HK-2 (cell line): ENCODE measurements at regions not wholly inside any gene's neighbourhood (a gene's known extent, or its start where the extent isn't known, plus 50 kb on each side); places are given as distances from the start of the nearest gene placed in this dataset.

Experiments used
- DNase-seq: peaks from one replicate; pipeline ENCODE4 v3.0.0-alpha.2; 2018; ENCODE audit not compliant: unreplicated experiment

- no peak for DNase-seq
Observed at GRCh38 chr6:19035461-19036195, 648.5 kb downstream of the RNF144B start.

DNA sequence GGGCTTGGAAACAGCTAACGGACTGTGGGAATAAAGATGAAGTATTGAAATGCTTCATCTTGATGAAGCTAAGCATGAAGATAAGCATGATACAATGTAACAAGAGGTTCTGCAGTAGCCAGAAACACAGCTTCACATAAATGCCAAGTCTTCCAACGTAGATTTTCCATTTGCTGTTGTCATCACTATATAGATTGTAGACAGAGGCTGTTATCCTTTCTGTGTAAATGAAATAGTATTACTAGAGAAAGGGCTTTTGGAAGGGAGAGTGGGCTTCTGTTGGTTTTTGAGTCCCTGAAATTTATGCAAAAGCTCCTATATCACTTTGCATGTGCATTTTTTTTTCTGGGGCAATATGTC is 649.0 kb downstream of the RNF144B start:
- DNase-seq: no peak

GRCh38 chr6:19037607-19038006 is 650.5 kb downstream of the RNF144B start:
- no peak for DNase-seq

DNA sequence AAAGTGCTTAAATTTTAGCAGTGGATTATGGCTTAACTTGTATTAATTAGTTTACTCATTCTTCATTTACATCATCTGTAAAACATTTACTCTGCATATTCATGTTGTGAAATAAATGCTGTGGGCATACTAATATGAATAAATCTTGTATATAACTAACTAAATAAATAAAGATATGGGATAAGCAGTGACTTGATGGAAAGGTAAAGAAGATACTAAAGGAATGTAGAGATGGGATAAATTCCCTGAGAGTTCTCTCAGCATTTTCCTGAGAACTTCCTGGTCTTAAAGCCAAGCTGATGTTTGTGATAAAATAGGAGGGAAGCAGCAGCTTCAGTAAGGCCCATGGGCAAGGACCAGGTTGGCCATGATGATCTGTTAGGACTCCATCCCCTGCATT is 652.1 kb downstream of the RNF144B start:
- DNase-seq: no peak

DNA sequence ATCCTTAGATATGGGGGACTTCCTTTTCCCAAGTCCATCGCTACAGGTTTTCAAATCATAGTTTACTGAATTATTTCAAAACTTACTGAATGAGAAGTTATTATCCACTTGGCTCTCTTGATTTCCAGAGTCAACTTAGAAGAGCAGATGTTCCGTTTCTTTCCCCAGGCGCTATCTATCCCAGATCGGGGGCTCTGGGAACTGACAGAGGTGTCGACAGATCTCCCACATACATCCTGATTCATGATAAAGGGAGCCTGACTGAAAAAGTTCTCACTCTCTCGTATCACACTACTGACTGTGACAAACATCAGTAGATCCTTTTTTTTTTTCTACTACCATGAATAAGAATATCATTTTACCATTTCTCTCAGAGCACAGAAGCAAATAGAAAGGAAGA is 654.8 kb downstream of the RNF144B start:
- DNase-seq: no peak

GRCh38 chr6:19042420-19042819 is 655.3 kb downstream of the RNF144B start:
- DNase-seq: no peak

- no peak for DNase-seq
Observed at GRCh38 chr6:19050765-19051164, 663.6 kb downstream of the RNF144B start.

- DNase-seq: no peak
Observed at GRCh38 chr6:19052219-19052618, 665.1 kb downstream of the RNF144B start.

- DNase-seq: no peak
Observed at GRCh38 chr6:19059102-19059501, 672.0 kb downstream of the RNF144B start.

DNA sequence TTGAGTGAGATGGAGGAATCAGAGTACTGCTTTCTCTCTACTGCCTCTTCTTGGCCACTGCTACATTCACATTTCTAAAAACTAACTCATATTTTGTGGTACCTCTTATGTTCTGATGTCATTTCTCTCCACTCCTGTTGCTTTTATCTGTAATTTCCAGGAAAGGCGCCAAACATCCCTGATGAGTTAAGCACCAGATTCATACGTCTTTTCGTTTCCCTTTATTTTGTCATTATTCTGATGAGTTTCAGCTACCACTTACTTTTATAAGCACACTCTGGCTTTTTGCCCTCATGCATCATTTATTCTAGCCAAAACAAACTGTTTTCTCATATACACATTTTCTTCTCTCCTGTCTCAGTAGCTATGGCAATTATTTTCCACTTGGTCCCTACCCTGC is 680.0 kb downstream of the RNF144B start:
- no peak for DNase-seq

GRCh38 chr6:19070520-19070919 is 683.4 kb downstream of the RNF144B start:
- DNase-seq: no peak

GRCh38 chr6:19083801-19084200 is 696.7 kb downstream of the RNF144B start:
- no peak for DNase-seq

- DNase-seq: no peak
Observed at GRCh38 chr6:19086480-19086879, 699.3 kb downstream of the RNF144B start.

DNA sequence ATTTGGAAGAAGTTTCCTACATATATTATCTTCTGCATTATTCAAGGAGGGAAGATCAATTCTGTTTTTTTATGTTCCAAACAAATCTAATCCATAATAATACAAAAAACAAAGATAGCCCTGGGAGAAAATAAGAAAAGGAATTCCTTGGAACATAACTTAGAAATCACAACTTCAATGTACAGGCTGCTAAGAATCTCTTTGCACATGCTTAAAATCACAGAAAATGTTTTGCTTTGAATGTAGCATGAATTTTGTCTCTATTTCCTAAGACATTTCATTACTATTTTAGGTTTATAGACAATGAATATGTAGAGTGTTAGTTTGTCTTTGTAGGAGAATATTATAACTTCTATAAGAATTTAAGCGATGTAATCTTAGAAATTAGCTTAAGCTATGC is 700.1 kb downstream of the RNF144B start:
- no peak for DNase-seq

DNA sequence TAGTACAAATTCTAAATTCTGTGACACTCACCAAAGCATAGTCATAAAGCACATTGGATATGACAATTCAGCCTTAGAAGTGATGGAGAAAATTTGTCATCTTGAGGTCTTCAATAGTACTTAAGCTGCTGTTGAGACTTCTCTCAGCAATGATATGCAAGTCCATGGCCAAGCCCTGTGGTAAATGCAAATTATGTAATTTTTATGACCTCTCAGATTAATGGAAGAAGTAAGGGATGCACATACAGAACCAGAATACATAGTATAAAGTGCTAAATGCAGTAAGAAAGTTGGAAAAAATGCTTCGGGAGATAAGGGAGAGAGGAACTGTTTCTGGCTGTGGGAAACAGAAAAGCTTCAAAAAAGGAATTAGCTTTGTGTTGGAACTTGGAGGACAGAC is 700.7 kb downstream of the RNF144B start:
- DNase-seq: no peak

GRCh38 chr6:19100752-19101151 is 713.6 kb downstream of the RNF144B start:
- DNase-seq: no peak

GRCh38 chr6:19102936-19103335 is 715.8 kb downstream of the RNF144B start:
- DNase-seq: no peak

- DNase-seq: no peak
Observed at GRCh38 chr6:19107468-19107867, 720.3 kb downstream of the RNF144B start.

- DNase-seq: no peak
Observed at GRCh38 chr6:19121521-19121920, 715.6 kb upstream of the ID4 start.

DNA sequence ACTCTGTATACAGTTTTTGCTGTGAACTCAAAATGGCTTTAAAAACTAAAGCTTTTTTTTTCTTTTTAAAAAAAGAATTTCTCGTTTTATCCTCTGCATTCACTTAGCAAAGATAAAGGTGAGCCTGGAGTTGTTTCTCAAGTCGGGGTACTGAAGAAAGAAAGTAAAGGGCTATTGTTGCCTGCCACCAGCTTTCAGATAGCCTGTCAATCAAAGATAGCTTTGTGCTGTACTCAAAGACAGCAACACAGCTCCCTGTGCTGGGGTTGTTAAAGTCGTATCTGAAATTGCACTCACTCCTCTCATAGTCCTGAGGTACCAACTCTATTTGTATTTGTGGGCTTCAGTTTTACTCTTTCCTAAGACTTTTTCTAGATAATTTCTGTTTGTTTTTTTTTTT is 710.1 kb upstream of the ID4 start:
- no peak for DNase-seq

- no peak for DNase-seq
Observed at GRCh38 chr6:19128701-19129100, 708.5 kb upstream of the ID4 start.

- no peak for DNase-seq
Observed at GRCh38 chr6:19135706-19136105, 701.5 kb upstream of the ID4 start.

DNA sequence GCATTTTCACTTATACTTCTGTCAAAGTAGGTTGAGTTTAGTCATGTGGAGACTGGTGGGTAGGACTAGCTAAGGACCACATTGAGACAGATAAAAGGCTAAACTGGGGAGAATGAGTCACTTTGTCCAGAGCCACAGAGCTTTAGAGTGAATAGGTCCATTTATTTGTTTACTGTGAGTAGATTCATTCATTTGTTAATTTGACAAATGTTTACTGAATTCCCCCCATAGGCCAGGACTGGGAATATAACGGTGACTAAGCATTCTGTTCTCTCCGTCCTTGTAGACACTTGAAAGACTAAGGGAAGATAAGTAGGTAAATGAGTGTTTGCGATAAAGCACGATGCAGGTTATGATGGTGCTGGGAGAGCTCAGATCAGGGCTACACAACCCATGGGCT is 699.7 kb upstream of the ID4 start:
- no peak for DNase-seq

- no peak for DNase-seq
Observed at GRCh38 chr6:19142275-19142674, 694.9 kb upstream of the ID4 start.
